Ovary (tissue), 3 donors: ENCODE measurements at regions not wholly inside any gene's neighbourhood (a gene's known extent, or its start where the extent isn't known, plus 50 kb on each side); places are given as distances from the start of the nearest gene placed in this dataset.

ENCODE experiments used
- CTCF ChIP-seq, 3 donors: fragments of 450-650 bp in 2 of 3; fragments of 200-600 bp in 1 of 3; IDR thresholded peaks; one replicate each; pipeline versions ENCODE4 v1.5.1 to v1.8.0; 2016 to 2022; ENCODE audit warnings: antibody characterized with exemption in 3 of 3, mild to moderate bottlenecking in 1 of 3
- EP300 ChIP-seq: sonication (generic); formaldehyde crosslinking; IDR thresholded peaks from one replicate; pipeline ENCODE4 v1.6.1; 2017; ENCODE audit warnings: antibody characterized with exemption
- POLR2A ChIP-seq: fragments of 450-650 bp; IDR thresholded peaks from one replicate; pipeline ENCODE4 v1.6.1; 2017; ENCODE audit warnings: antibody characterized with exemption, mild to moderate bottlenecking, moderate library complexity
- donor health status: DM: no; HTN: no; CAD: no.

GRCh38 chr2:234401426-234401825 lies 95.5 kb downstream of the ARL4C start:
- TF ChIP-seq POLR2A: no peak
- TF ChIP-seq EP300: no peak
- TF ChIP-seq CTCF (IDR thresholded peaks at IDR 0.05): no peak
